ENCODE measurements at regions not wholly inside any gene's neighbourhood (a gene's known extent, or its start where the extent isn't known, plus 50 kb on each side); places are given as distances from the start of the nearest gene placed in this dataset.
"Not testable (repeated sequence)": the region's sequence is repeated elsewhere in the genome, so short reads cannot be mapped to it uniquely, and the experiment has no call there.

GRCh38 chr10:62688971-62689700 is 115.4 kb upstream of the ADO start:
- Histone ChIP-seq H3K4me1 (ENCODE audit: control insufficient read depth in 3 of 3, insufficient read depth in 3 of 3, low read length in 3 of 3) (peaks cover 0 to 5% (median 0%) of the 10 kb centered on the region in 3 donors), H3K9ac (ENCODE audit: low read depth in 1 of 3, low read length in 3 of 3) (no peak overlapping the region), H3K27me3 (ENCODE audit: control insufficient read depth in 3 of 3, insufficient read depth in 3 of 3, low read length in 3 of 3) (no peaks in the 10 kb centered on the region), H3K9me3 (ENCODE audit: control insufficient read depth in 3 of 3, low read length in 3 of 3) (peaks cover 0 to 2% (median 0%) of the 10 kb centered on the region in 3 donors), H3K4me3 (ENCODE audit: low read length in 3 of 3) (no peak overlapping the region), H3K36me3 (ENCODE audit: control insufficient read depth in 3 of 3, insufficient read depth in 3 of 3, low read length in 3 of 3) (no peaks in the 10 kb centered on the region), H3K27ac (ENCODE audit: low read depth, low read length) (no peak overlapping the region)

- H3K27me3 ChIP-seq (ENCODE audit: control insufficient read depth in 3 of 3, insufficient read depth in 3 of 3, low read length in 3 of 3), result no peaks in the 10 kb centered on the region
- peaks cover 0 to 2% (median 0%) of the 10 kb centered on the region in 3 donors for H3K9me3 ChIP-seq (ENCODE audit: control insufficient read depth in 3 of 3, low read length in 3 of 3)
- H3K9ac ChIP-seq (ENCODE audit: low read depth in 1 of 3, low read length in 3 of 3), result no peak overlapping the region
- H3K4me3 ChIP-seq (ENCODE audit: low read length in 3 of 3), result no peak overlapping the region
- no peak overlapping the region for H3K27ac ChIP-seq (ENCODE audit: low read depth, low read length)
- peaks cover 0 to 5% (median 0%) of the 10 kb centered on the region in 3 donors for H3K4me1 ChIP-seq (ENCODE audit: control insufficient read depth in 3 of 3, insufficient read depth in 3 of 3, low read length in 3 of 3)
- no peaks in the 10 kb centered on the region for H3K36me3 ChIP-seq (ENCODE audit: control insufficient read depth in 3 of 3, insufficient read depth in 3 of 3, low read length in 3 of 3)
These were observed 114.8 kb upstream of the ADO start for GRCh38 chr10:62689712-62690111.

GRCh38 chr10:62690703-62691102 is 113.8 kb upstream of the ADO start:
- Histone ChIP-seq H3K27ac (ENCODE audit: low read depth, low read length) (no peak overlapping the region), H3K27me3 (ENCODE audit: control insufficient read depth in 3 of 3, insufficient read depth in 3 of 3, low read length in 3 of 3) (no peaks in the 10 kb centered on the region), H3K4me3 (ENCODE audit: low read length in 3 of 3) (no peak overlapping the region), H3K36me3 (ENCODE audit: control insufficient read depth in 3 of 3, insufficient read depth in 3 of 3, low read length in 3 of 3) (no peaks in the 10 kb centered on the region), H3K4me1 (ENCODE audit: control insufficient read depth in 3 of 3, insufficient read depth in 3 of 3, low read length in 3 of 3) (peaks cover 0 to 5% (median 0%) of the 10 kb centered on the region in 3 donors), H3K9me3 (ENCODE audit: control insufficient read depth in 3 of 3, low read length in 3 of 3) (peaks cover 0 to 2% (median 0%) of the 10 kb centered on the region in 3 donors), H3K9ac (ENCODE audit: low read depth in 1 of 3, low read length in 3 of 3) (no peak overlapping the region)

- H3K4me3 ChIP-seq (ENCODE audit: low read length in 3 of 3), result peak overlapping the region in 1 of 3 donors; percentile 31
- no peak overlapping the region for H3K27ac ChIP-seq (ENCODE audit: low read depth, low read length)
- H3K9ac ChIP-seq (ENCODE audit: low read depth in 1 of 3, low read length in 3 of 3), result no peak overlapping the region
These were observed 113.2 kb upstream of the ADO start for GRCh38 chr10:62691336-62691735.

GRCh38 chr10:62692085-62692484 is 112.4 kb upstream of the ADO start:
- Histone ChIP-seq H3K9me3 (ENCODE audit: control insufficient read depth in 3 of 3, low read length in 3 of 3) (peaks cover 0 to under 1% (median 0%) of the 10 kb centered on the region in 3 donors), H3K9ac (ENCODE audit: low read depth in 1 of 3, low read length in 3 of 3) (no peak overlapping the region), H3K4me1 (ENCODE audit: control insufficient read depth in 3 of 3, insufficient read depth in 3 of 3, low read length in 3 of 3) (peaks cover 0 to 5% (median 0%) of the 10 kb centered on the region in 3 donors), H3K36me3 (ENCODE audit: control insufficient read depth in 3 of 3, insufficient read depth in 3 of 3, low read length in 3 of 3) (no peaks in the 10 kb centered on the region), H3K27ac (ENCODE audit: low read depth, low read length) (no peak overlapping the region), H3K27me3 (ENCODE audit: control insufficient read depth in 3 of 3, insufficient read depth in 3 of 3, low read length in 3 of 3) (no peaks in the 10 kb centered on the region), H3K4me3 (ENCODE audit: low read length in 3 of 3) (no peak overlapping the region)

More at GRCh38 chr10:62691336-62691735, 113.2 kb upstream of the ADO start:
- Histone ChIP-seq H3K9me3 (ENCODE audit: control insufficient read depth in 3 of 3, low read length in 3 of 3) (peaks cover 0 to 2% (median 0%) of the 10 kb centered on the region in 3 donors), H3K4me1 (ENCODE audit: control insufficient read depth in 3 of 3, insufficient read depth in 3 of 3, low read length in 3 of 3) (peaks cover 0 to 5% (median 0%) of the 10 kb centered on the region in 3 donors), H3K27me3 (ENCODE audit: control insufficient read depth in 3 of 3, insufficient read depth in 3 of 3, low read length in 3 of 3) (no peaks in the 10 kb centered on the region), H3K36me3 (ENCODE audit: control insufficient read depth in 3 of 3, insufficient read depth in 3 of 3, low read length in 3 of 3) (no peaks in the 10 kb centered on the region)

- Histone ChIP-seq H3K9me3 (ENCODE audit: control insufficient read depth in 3 of 3, low read length in 3 of 3) (no peaks in the 10 kb centered on the region), H3K27ac (ENCODE audit: low read depth, low read length) (no peak overlapping the region), H3K4me1 (ENCODE audit: control insufficient read depth in 3 of 3, insufficient read depth in 3 of 3, low read length in 3 of 3) (peaks cover 0 to 5% (median 0%) of the 10 kb centered on the region in 3 donors), H3K36me3 (ENCODE audit: control insufficient read depth in 3 of 3, insufficient read depth in 3 of 3, low read length in 3 of 3) (no peaks in the 10 kb centered on the region), H3K9ac (ENCODE audit: low read depth in 1 of 3, low read length in 3 of 3) (no peak overlapping the region), H3K4me3 (ENCODE audit: low read length in 3 of 3) (no peak overlapping the region), H3K27me3 (ENCODE audit: control insufficient read depth in 3 of 3, insufficient read depth in 3 of 3, low read length in 3 of 3) (no peaks in the 10 kb centered on the region)
These were observed 111.2 kb upstream of the ADO start for GRCh38 chr10:62693306-62693705.

GRCh38 chr10:62694537-62695126 is 109.9 kb upstream of the ADO start:
- Histone ChIP-seq H3K4me1 (ENCODE audit: control insufficient read depth in 3 of 3, insufficient read depth in 3 of 3, low read length in 3 of 3) (peaks cover 0 to 5% (median 0%) of the 10 kb centered on the region in 3 donors), H3K27me3 (ENCODE audit: control insufficient read depth in 3 of 3, insufficient read depth in 3 of 3, low read length in 3 of 3) (no peaks in the 10 kb centered on the region), H3K9me3 (ENCODE audit: control insufficient read depth in 3 of 3, low read length in 3 of 3) (peaks cover 0 to 5% (median 0%) of the 10 kb centered on the region in 3 donors), H3K36me3 (ENCODE audit: control insufficient read depth in 3 of 3, insufficient read depth in 3 of 3, low read length in 3 of 3) (no peaks in the 10 kb centered on the region), H3K4me3 (ENCODE audit: low read length in 3 of 3) (no peak overlapping the region), H3K27ac (ENCODE audit: low read depth, low read length) (no peak overlapping the region), H3K9ac (ENCODE audit: low read depth in 1 of 3, low read length in 3 of 3) (no peak overlapping the region)

- Histone ChIP-seq H3K4me1 (ENCODE audit: control insufficient read depth in 3 of 3, insufficient read depth in 3 of 3, low read length in 3 of 3) (no peaks in the 10 kb centered on the region), H3K27me3 (ENCODE audit: control insufficient read depth in 3 of 3, insufficient read depth in 3 of 3, low read length in 3 of 3) (no peaks in the 10 kb centered on the region), H3K36me3 (ENCODE audit: control insufficient read depth in 3 of 3, insufficient read depth in 3 of 3, low read length in 3 of 3) (no peaks in the 10 kb centered on the region), H3K9ac (ENCODE audit: low read depth in 1 of 3, low read length in 3 of 3) (no peak overlapping the region), H3K27ac (ENCODE audit: low read depth, low read length) (no peak overlapping the region), H3K4me3 (ENCODE audit: low read length in 3 of 3) (no peak overlapping the region), H3K9me3 (ENCODE audit: control insufficient read depth in 3 of 3, low read length in 3 of 3) (peaks cover 0 to 5% (median 0%) of the 10 kb centered on the region in 3 donors)
These were observed 107.7 kb upstream of the ADO start for GRCh38 chr10:62696798-62697197.

- Histone ChIP-seq H3K36me3 (ENCODE audit: control insufficient read depth in 3 of 3, insufficient read depth in 3 of 3, low read length in 3 of 3) (no peaks in the 10 kb centered on the region), H3K4me1 (ENCODE audit: control insufficient read depth in 3 of 3, insufficient read depth in 3 of 3, low read length in 3 of 3) (no peaks in the 10 kb centered on the region), H3K4me3 (ENCODE audit: low read length in 3 of 3) (no peak overlapping the region), H3K9ac (ENCODE audit: low read depth in 1 of 3, low read length in 3 of 3) (no peak overlapping the region), H3K9me3 (ENCODE audit: control insufficient read depth in 3 of 3, low read length in 3 of 3) (peaks cover 0 to 5% (median 0%) of the 10 kb centered on the region in 3 donors), H3K27me3 (ENCODE audit: control insufficient read depth in 3 of 3, insufficient read depth in 3 of 3, low read length in 3 of 3) (no peaks in the 10 kb centered on the region), H3K27ac (ENCODE audit: low read depth, low read length) (no peak overlapping the region)
These were observed 105.4 kb upstream of the ADO start for GRCh38 chr10:62699148-62699547.

GRCh38 chr10:62704121-62704520 is 100.4 kb upstream of the ADO start:
- H3K27me3 ChIP-seq (ENCODE audit: control insufficient read depth in 3 of 3, insufficient read depth in 3 of 3, low read length in 3 of 3); H3K9me3 ChIP-seq (ENCODE audit: control insufficient read depth in 3 of 3, low read length in 3 of 3); H3K27ac ChIP-seq (ENCODE audit: low read depth, low read length); H3K4me1 ChIP-seq (ENCODE audit: control insufficient read depth in 3 of 3, insufficient read depth in 3 of 3, low read length in 3 of 3); H3K36me3 ChIP-seq (ENCODE audit: control insufficient read depth in 3 of 3, insufficient read depth in 3 of 3, low read length in 3 of 3); H3K4me3 ChIP-seq (ENCODE audit: low read length in 3 of 3); H3K9ac ChIP-seq (ENCODE audit: low read depth in 1 of 3, low read length in 3 of 3): not testable (repeated sequence)

All from skeletal muscle tissue (tissue), 3 donors.